GM21825 (cell line): ENCODE measurements at regions not wholly inside any gene's neighbourhood (a gene's known extent, or its start where the extent isn't known, plus 50 kb on each side); places are given as distances from the start of the nearest gene placed in this dataset.
"Not testable (repeated sequence)": the region's sequence is repeated elsewhere in the genome, so short reads cannot be mapped to it uniquely, and the experiment has no call there.

Experiments used
- ATAC-seq: cut with Tn5 transposase; IDR thresholded peaks from one replicate; pipeline ENCODE4 v1.9.1; 2021; ENCODE audit warnings: mild to moderate bottlenecking, moderate library complexity; ENCODE audit not compliant: unreplicated experiment

DNA sequence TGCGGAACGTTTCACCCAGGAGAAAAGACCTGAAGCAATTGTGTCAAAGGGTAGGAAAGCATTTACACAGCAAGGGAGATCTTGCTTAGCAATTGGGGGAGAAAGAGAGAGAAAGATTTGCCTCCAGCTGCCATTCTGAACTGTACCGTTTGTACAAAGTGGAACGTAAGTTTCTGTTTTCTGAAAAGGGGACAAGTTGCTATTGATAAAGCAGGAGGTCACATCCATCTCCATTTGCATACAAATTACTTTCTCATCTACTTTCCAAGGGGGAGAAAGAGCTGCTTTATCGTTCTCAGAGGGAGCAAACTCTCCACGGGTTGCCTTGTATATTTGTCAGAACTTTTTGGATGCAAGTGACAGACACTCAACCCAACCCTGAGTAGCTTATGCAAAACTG is 92.0 kb upstream of the CARD11 start:
- no peak for ATAC-seq

DNA sequence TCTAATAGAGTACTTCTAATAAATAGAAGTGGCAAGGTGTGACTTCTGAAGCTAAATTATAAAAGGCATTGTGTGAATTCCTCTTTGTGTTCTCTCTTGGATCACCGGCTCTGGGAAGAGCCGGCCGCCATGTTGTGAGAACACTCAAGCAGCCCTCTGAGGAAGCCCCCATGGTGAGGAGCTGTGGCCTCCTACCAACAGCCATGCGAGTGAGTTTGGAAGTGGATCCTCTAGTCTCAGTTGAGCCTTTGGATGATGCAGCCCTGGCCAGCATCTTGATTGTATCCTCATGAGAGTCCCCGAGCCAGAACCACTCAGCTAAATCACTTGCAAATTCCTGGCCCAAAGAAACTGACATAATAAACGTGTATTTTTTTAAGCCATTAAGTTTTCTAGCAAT is 94.5 kb upstream of the CARD11 start:
- no peak for ATAC-seq

GRCh38 chr7:3138997-3139396 is 95.3 kb upstream of the CARD11 start:
- no peak for ATAC-seq

DNA sequence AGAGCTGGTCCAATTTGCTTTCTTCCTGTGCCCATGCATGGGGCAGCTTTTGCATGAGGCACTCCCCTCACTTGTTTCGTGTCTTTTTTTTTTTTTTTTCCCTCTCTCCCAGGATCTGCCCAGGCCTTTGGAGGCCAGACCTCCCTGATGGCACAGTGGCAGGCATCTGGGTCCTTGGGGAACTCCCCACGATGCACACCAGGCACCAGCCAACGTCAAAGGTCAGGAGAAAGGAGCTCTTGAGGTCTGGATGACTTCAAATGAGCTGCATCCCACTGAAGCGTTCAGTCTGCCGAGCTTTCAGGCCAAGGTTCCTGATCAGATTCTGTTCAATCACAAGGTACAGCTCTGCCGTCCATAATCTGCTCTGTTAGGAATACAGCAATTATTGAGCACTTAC is 97.2 kb upstream of the CARD11 start:
- ATAC-seq: no peak

- no peak for ATAC-seq
Measured at GRCh38 chr7:3141326-3141725, 97.7 kb upstream of the CARD11 start.

DNA sequence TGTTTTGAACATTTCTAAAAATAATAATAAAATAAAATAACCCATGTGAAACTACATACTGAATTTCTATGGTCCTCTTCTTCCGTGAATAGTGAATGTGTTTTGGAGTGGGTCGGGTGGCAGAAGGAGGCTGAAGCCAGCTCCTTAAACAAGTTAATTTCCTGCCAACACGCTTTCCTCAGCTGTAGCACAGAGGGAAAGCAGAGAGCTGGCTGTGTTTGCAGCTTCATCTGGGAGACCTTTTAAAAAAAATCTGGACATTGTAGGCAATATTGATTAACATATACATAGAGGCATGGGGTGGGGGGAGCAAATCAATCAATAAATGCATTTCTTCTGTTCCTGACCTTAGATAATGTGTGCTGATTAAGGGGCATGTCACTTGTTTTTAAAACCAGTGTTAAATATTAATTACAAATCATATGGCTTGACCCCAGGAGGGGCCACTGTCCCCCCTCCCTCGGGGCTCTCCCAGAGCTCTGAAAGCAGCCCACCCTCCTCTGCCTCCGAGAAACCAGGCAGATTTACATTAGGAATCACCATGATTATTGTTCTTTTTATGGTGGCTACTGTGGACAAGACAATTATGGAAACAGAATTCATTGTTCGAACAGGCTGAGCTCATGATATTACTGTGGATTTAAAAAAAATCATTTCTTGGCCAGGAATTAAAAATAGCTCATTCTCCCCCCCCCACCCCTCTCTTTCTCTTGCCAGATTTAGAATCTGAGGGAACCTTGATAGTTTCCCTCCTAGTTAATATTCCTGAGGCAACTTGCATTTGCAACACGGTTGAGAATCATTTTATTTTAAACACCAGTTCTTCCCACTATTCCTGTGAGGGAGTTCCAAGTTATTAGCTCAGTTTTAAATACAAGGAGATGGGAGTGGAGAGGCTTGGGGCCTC is 100.5 kb upstream of the CARD11 start:
- no peak for ATAC-seq

DNA sequence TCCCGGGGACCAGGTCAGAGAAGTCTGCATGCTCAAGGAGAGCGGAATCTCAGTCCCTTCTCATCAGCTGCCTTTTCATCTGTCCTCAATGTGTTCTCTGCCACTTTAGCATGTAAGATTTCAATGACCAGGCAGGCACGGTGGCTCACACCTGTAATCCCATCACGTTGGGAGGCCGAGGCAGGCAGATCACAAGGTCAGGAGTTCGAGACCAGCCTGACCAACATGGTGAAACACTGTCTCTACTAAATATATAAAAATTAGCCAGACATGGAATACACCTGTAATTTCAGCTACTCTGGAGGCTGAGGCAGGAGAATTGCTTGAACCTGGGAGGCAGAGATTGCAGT is 101.1 kb upstream of the CARD11 start:
- ATAC-seq: not testable (repeated sequence)

DNA sequence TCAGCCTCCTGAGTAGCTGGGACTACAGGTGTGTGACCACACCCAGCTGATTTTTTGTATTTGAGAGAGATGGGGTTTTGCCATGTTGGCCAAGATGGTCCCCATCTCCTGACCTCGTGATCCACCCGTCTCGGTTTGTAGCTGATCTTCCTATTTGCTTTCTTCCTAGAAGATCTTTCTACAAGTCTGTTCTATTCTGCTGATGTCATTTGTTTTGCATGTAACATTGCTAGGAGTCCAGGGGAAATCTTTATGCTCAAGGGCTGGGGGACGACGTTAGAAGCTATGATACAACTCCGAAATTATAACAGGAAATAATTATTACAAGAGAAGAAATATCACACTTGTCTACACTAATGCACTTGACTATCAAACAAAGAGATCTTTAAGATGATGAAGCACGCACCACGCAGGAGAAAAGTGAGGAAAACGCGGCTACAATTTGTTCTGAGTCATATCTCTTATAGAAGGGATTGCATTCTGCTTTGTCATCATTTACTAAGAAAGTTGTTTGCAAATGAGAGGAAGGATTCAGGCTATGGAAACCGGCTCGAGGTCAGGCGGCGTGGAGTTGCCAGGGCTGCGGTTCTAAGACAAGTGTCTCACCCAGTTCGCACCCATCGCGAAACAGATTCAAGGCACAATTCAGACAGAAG is 103.0 kb upstream of the CARD11 start:
- ATAC-seq: no peak

GRCh38 chr7:3148471-3148870 is 104.8 kb upstream of the CARD11 start:
- not testable (repeated sequence) for ATAC-seq

DNA sequence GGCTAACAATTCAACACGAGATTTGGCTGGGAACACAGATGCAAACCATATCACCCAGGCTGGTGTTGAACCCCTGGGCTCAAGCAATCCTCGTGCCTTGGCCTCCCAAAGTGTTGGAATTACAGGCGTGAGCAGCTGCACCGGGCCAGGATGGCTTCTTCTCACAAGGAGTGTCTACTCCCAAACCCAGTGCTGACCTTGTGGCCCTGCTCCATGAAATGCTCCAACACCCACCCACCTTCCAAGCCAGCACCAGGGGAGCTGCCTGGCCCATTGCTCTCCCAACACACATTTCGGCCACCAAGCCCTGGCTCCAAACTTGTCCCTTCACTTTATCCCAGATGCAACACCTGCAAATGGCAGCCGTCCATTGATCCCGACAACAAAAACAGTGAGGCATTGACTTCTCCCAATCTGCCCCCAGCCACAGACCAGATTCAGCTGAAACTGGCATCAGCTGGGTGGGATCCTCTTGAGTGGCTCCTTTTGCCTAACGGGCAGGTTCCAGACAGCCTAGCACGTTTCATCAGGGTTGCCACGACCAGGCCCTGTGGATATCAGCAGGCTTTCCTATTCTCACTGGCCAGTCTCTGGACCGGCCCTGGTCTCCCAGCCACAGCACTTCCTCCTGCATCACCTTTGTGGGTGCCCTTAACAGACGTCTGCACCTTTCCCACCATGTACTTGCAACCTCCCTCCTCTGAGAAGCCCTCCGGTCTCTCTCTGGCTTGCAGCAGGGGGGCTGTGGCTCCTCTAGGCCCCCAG is 105.7 kb upstream of the CARD11 start:
- ATAC-seq: no peak

GRCh38 chr7:3150027-3150426 is 106.4 kb upstream of the CARD11 start:
- no peak for ATAC-seq

DNA sequence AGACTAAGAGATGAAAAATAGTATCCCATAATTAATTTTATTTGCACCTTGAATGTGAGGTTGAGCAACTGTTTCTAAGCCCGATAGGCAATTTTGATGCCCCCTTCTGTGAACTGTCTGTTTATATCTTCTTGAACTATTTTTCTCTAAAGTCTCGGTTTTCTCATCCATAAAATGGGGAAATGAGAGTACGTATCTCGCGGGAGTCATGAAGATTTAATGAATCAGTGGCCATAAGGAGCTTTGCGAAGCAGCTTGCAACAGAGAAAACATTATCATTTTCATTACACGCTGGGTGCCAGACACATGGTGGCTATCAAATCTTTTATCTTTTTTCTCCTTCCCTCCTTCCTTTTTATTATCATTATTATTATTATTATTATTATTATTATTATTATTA is 108.1 kb upstream of the CARD11 start:
- ATAC-seq: no peak

DNA sequence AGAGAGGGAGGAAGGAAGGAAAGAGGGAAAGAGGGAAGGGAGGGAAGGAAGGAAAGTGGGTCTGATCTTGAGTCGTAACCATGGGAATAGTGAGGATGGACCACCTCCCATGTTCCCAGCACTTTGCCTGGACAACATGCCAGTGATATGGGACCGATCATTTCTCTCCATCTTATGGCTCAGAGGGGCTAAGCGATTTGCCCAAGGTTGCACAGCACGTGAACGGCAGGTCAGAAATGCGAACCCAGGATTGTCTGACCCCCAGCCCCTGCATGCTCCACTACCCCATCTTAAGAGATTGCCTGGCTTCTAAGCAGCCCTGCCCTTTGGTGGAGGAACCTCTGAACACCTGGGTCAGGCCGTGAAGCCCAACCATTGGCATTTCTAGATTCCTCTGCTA is 109.0 kb upstream of the CARD11 start:
- no peak for ATAC-seq

DNA sequence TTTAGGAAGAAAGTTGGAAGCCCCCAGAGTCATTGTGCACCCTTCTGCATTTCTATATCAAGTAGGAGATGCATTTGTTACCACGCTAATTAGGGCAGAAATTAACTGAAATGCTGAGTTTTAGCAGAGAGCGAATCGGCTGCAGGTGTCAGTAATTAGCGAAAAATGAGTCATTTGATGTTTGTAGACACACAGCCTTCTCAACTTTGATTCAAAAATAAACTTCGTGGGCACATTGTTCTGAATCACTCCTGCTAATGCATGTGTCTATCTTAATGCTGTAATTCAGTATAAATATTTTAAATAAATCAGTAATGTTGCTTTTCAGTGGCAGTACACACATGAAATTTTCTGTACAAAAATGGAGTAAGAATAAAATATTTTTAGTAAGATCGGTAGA is 109.5 kb upstream of the CARD11 start:
- no peak for ATAC-seq

DNA sequence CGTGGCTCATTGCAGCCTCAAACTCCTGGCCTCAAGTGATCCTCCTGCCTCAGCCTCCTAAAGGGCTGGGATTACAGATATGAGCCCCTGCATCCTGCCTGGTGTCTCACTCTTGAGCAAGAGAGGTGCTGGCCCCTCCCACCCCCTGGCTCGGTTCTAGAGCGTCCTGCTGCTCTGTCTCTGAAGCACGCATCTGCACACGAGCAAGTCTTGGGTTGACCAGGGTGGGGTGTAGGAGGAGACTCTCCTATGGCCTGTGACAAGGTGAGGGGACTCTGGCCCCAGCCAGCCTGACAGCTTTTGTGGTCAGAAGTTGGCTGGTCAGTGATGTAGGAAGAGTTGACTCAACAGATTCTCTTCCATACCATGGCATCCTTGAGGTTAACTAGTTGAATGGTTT is 110.7 kb upstream of the CARD11 start:
- ATAC-seq: no peak

DNA sequence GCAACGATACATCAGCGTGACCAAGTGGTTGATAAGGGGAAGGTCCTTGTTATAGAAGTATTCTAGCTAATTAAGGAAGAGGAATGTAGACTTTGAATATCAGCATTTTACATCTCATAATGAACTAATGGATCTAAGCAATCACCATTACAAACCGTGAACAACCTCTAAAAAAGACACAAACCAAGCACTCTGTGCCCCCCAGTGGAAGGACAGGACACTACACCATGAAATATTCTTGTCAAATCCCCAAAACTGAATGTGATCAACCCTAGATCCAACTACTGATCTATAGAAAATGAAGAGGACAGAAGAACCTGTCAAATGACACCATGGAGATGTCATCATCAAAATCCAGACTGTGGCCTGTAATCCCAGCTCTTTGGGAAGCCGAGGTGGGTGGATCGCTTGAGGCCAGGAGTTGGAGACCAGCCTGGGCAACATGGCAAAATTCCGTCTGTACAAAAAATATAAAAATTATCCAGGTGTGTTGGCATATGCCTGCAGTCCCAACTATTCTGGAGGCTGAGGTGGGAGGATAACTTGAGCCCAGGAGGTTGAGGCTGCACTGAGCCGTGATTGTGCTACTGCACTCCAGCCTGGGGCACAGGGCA is 111.3 kb upstream of the CARD11 start:
- no peak for ATAC-seq

- no peak for ATAC-seq
Measured at GRCh38 chr7:3156508-3156907, 112.8 kb upstream of the CARD11 start.

- no peak for ATAC-seq
Measured at GRCh38 chr7:3157566-3158287, 114.1 kb upstream of the CARD11 start.

DNA sequence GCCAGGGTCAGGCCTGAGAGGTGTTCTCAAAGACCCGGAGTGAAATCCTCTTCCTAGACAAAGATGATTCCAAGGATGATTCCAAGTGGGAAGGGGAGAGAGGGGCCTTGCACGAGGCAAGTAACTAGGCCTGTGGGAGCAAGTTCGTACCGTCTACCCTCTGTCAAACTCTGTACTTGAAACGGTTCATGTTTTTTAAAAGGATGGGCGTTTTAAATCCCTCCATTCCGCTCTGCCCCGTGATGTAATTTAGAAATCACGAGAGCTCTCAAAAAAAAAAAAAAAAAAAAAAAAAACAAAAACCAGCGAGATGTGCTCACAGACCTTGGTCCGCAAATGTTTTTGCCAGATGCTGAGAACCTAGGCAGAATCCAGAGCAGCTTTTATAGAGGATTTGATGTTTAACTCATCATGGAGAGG is 114.7 kb upstream of the CARD11 start:
- ATAC-seq: no peak

GRCh38 chr7:3159039-3159438 is 115.4 kb upstream of the CARD11 start:
- ATAC-seq: no peak

GRCh38 chr7:3159445-3159844 is 115.8 kb upstream of the CARD11 start:
- no peak for ATAC-seq
